ENCODE measurements at regions not wholly inside any gene's neighbourhood (a gene's known extent, or its start where the extent isn't known, plus 50 kb on each side); places are given as distances from the start of the nearest gene placed in this dataset.
"Not testable (repeated sequence)": the region's sequence is repeated elsewhere in the genome, so short reads cannot be mapped to it uniquely, and the experiment has no call there.

- DNase-seq = peak; percentile 1
Observed at GRCh38 chrX:155819966-155820491, 61.1 kb upstream of the VAMP7 start.

GRCh38 chrX:155819525-155819924 is 61.6 kb upstream of the VAMP7 start:
- no peak for DNase-seq

- not testable (repeated sequence) for DNase-seq
Observed at GRCh38 chrX:155814391-155814790, 66.8 kb upstream of the VAMP7 start.

GRCh38 chrX:155779831-155780230 is 101.3 kb upstream of the VAMP7 start:
- no peak for DNase-seq

- no peak for DNase-seq
Observed at GRCh38 chrX:155778844-155779553, 102.1 kb upstream of the VAMP7 start.

- no peak for DNase-seq
Observed at GRCh38 chrX:155774387-155774786, 106.8 kb upstream of the VAMP7 start.

GRCh38 chrX:155767876-155768769 is 113.0 kb upstream of the VAMP7 start:
- peak; percentile 34 for DNase-seq

- peak; percentile 55 for DNase-seq
Observed at GRCh38 chrX:155767051-155767875, 113.9 kb upstream of the VAMP7 start.

GRCh38 chrX:155766321-155766720 is 114.8 kb upstream of the VAMP7 start:
- DNase-seq = no peak

GRCh38 chrX:155761185-155761584 is 120.0 kb upstream of the VAMP7 start:
- DNase-seq = no peak

- no peak for DNase-seq
Observed at GRCh38 chrX:155757046-155757759, 123.9 kb upstream of the VAMP7 start.

GRCh38 chrX:155755706-155756337 is 125.3 kb upstream of the VAMP7 start:
- DNase-seq = no peak

GRCh38 chrX:155751131-155751530 is 130.0 kb upstream of the VAMP7 start:
- DNase-seq = no peak

- no peak for DNase-seq
Observed at GRCh38 chrX:155747520-155747919, 133.6 kb upstream of the VAMP7 start.

- DNase-seq = no peak
Observed at GRCh38 chrX:155745792-155746191, 133.0 kb upstream of the TMLHE start.

- no peak for DNase-seq
Observed at GRCh38 chrX:155744534-155744933, 131.8 kb upstream of the TMLHE start.

- DNase-seq = not testable (repeated sequence)
Observed at GRCh38 chrX:155728335-155728734, 115.6 kb upstream of the TMLHE start.

GRCh38 chrX:155718972-155719586 is 106.3 kb upstream of the TMLHE start:
- peak; percentile 2 for DNase-seq

GRCh38 chrX:155715141-155715540 is 102.4 kb upstream of the TMLHE start:
- no peak for DNase-seq

- no peak for DNase-seq
Observed at GRCh38 chrX:155695419-155695818, 82.7 kb upstream of the TMLHE start.

GRCh38 chrX:155694649-155695048 is 81.9 kb upstream of the TMLHE start:
- DNase-seq = no peak
